ENCODE measurements at regions not wholly inside any gene's neighbourhood (a gene's known extent, or its start where the extent isn't known, plus 50 kb on each side); places are given as distances from the start of the nearest gene placed in this dataset.

GRCh38 chr4:141896687-141897086 is 260.3 kb downstream of the IL15 start:
- no peak for TF ChIP-seq CTCF (IDR thresholded peaks at IDR 0.05; ENCODE audit: insufficient read depth, low read depth, low read length, missing control alignments)
- no peak overlapping the region for H3K4me3 ChIP-seq (ENCODE audit: low read depth, low read length)
- DNase-seq (ENCODE audit: low read depth) = no peak

GRCh38 chr4:141898346-141898745 is 262.0 kb downstream of the IL15 start:
- no peak for TF ChIP-seq CTCF (IDR thresholded peaks at IDR 0.05; ENCODE audit: insufficient read depth, low read depth, low read length, missing control alignments)
- no peak for DNase-seq (ENCODE audit: low read depth)
- H3K4me3 ChIP-seq (ENCODE audit: low read depth, low read length) = no peak overlapping the region

- no peak for TF ChIP-seq CTCF (IDR thresholded peaks at IDR 0.05; ENCODE audit: insufficient read depth, low read depth, low read length, missing control alignments)
- no peak for DNase-seq (ENCODE audit: low read depth)
- H3K4me3 ChIP-seq (ENCODE audit: low read depth, low read length) = no peak overlapping the region
Observed at GRCh38 chr4:141899103-141899502, 262.7 kb downstream of the IL15 start.

- H3K4me3 ChIP-seq (ENCODE audit: low read depth, low read length) = no peak overlapping the region
- DNase-seq (ENCODE audit: low read depth) = no peak
- no peak for TF ChIP-seq CTCF (IDR thresholded peaks at IDR 0.05; ENCODE audit: insufficient read depth, low read depth, low read length, missing control alignments)
Observed at GRCh38 chr4:141899541-141899940, 263.2 kb downstream of the IL15 start.

GRCh38 chr4:141900856-141901255 is 264.5 kb downstream of the IL15 start:
- no peak for TF ChIP-seq CTCF (IDR thresholded peaks at IDR 0.05; ENCODE audit: insufficient read depth, low read depth, low read length, missing control alignments)
- no peak overlapping the region for H3K4me3 ChIP-seq (ENCODE audit: low read depth, low read length)
- no peak for DNase-seq (ENCODE audit: low read depth)

GRCh38 chr4:141905751-141906150 is 269.4 kb downstream of the IL15 start:
- no peak for DNase-seq (ENCODE audit: low read depth)

More at GRCh38 chr4:141905751-141906150, 269.4 kb downstream of the IL15 start:
- TF ChIP-seq CTCF (IDR thresholded peaks at IDR 0.05; ENCODE audit: insufficient read depth, low read depth, low read length, missing control alignments) = no peak
- H3K4me3 ChIP-seq (ENCODE audit: low read depth, low read length) = no peak overlapping the region
